ENCODE measurements at regions not wholly inside any gene's neighbourhood (a gene's known extent, or its start where the extent isn't known, plus 50 kb on each side); places are given as distances from the start of the nearest gene placed in this dataset.

DNA sequence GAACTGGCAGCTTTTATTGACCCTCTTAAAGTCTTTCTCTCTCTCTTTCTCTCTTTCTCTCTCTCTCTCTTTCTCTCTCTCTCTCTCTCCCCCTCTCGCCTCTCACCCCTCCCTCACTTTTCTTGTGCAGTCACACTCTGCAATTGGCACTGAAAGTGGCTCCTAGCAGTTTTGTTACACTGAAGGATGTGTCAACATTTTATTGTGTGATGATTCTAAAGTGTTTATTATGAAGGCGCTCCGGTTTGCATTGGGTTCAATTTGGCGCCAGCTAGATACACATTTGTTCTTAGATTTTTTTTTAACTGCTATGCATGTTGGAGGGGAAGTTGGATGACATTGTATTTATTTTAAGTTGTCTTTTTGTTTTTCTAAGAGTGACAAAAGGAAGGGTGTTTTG, 64.0 kb upstream of the CHRM3 start:
- DNase-seq (ENCODE audit: low read depth in 3 of 3, low spot score in 2 of 3): no peak

GRCh38 chr1:239321877-239322276, 64.5 kb upstream of the CHRM3 start:
- DNase-seq (ENCODE audit: low read depth in 3 of 3, low spot score in 2 of 3): no peak

DNA sequence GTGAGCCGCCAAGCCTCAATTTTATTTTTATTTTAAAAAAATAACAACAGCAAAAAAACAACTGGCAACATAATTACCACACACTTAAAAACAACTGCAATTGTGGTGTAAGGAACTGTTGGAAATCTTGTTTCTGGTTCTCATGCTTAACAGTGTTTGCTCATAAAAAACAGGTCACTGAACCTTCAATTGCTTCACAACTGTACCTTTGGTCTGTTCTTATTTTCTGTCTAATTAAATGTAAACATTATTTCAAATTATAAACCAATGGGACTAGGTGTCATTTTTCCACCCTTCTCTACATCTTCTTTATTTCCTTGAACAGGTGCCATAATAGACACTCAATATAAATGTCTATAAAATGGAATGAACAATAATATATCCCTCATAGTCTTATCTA, 68.4 kb upstream of the CHRM3 start:
- DNase-seq (ENCODE audit: low read depth in 3 of 3, low spot score in 2 of 3): no peak

DNA sequence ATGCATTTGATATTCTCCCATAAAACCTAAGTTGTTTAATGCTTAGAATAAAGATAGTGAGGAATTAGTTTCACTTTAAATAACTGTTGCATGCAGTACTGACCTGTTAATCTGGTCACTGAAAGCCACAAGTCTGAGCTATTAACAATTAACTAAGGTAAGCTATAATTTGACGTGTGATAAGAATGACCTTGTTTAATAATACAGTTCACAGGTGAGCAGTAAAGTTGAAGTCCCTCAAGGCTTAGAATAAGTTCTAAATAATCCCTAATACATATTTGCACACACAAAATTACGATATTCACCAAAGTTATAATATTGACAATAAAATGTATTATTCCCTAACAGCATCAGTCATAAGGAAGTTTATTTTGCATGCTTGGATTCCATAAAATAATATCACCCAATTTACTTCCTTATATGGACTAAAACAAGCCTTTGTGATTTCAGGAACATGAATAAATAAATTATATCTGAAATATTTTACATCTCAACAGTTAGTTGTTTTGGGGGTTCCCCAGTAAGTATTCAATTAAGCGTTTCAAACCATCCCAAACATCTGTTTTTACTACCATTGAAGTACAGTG, 70.6 kb upstream of the CHRM3 start:
- DNase-seq (ENCODE audit: low read depth in 3 of 3, low spot score in 2 of 3): no peak

- DNase-seq (ENCODE audit: low read depth in 3 of 3, low spot score in 2 of 3): no peak
Observed at GRCh38 chr1:239311331-239311730, 75.0 kb upstream of the CHRM3 start.

- peak in 2 of 3 donors; percentile 7 to 26 for DNase-seq (ENCODE audit: low read depth in 3 of 3, low spot score in 2 of 3)
Observed at GRCh38 chr1:239308701-239309333, 77.6 kb upstream of the CHRM3 start.

DNA sequence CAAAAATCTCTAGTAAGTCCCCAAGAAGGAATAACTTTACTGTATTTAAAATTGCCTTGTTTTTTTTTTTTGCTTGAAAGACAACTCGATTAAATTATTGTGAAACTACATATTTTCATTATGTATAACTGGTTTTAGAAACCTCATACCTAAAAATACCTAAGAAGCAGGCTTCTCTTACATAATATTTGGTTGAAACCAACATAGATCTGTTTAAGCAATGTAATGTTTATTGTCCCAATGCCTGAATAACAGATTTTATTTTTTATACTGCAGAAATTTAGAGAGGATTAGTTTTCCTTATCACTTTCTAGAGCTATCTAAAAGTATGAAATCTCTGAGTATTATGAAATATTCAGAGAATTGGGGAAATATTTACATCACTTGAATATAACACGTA, 78.5 kb upstream of the CHRM3 start:
- no peak for DNase-seq (ENCODE audit: low read depth in 3 of 3, low spot score in 2 of 3)

- no peak for DNase-seq (ENCODE audit: low read depth in 3 of 3, low spot score in 2 of 3)
Observed at GRCh38 chr1:239306426-239306825, 79.9 kb upstream of the CHRM3 start.

- DNase-seq (ENCODE audit: low read depth in 3 of 3, low spot score in 2 of 3): no peak
Observed at GRCh38 chr1:239303289-239303688, 83.1 kb upstream of the CHRM3 start.

GRCh38 chr1:239302696-239303095, 83.7 kb upstream of the CHRM3 start:
- no peak for DNase-seq (ENCODE audit: low read depth in 3 of 3, low spot score in 2 of 3)

DNA sequence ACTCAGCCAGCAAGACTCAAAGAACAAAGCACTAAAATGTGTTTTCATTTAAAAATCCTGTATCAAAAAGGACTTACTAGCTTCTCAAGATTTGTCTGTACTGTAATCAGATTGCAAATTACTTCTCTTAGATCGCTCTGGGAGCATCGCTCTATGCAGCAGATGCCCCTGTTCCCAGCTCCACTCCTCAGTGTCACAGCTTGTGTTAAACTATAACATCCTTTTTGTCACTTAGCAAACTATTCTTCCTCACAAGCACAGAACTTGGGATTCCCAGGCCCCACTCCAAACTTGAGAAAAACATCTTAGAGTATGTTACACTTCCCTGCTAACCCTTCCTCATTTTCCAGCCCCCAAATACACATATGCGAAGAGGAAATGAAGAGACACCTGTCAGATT, 85.1 kb upstream of the CHRM3 start:
- DNase-seq (ENCODE audit: low read depth in 3 of 3, low spot score in 2 of 3): no peak

DNA sequence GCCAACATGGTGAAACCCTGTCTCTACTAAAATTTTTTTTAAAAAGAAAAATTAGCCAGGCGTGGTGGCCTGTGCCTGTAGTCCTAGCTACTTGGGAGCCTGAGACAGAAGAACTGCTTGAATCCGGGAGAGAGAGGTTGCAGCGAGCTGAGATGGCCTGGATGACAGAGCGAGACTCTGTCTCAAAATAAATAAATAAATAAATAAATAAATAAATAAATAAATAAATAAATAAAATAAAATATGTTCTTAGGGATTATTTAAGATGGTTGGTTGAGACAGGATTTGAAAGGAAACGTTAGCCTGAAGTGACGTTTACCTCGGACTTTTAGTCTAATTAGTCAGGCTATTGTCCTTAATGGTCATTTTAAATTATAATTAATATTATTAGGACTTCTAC, 88.5 kb upstream of the CHRM3 start:
- no peak for DNase-seq (ENCODE audit: low read depth in 3 of 3, low spot score in 2 of 3)

GRCh38 chr1:239293350-239294110, 92.8 kb upstream of the CHRM3 start:
- no peak for DNase-seq (ENCODE audit: low read depth in 3 of 3, low spot score in 2 of 3)

GRCh38 chr1:239288820-239289554, 97.4 kb upstream of the CHRM3 start:
- DNase-seq (ENCODE audit: low read depth in 3 of 3, low spot score in 2 of 3): no peak

GRCh38 chr1:239287296-239287695, 99.1 kb upstream of the CHRM3 start:
- DNase-seq (ENCODE audit: low read depth in 3 of 3, low spot score in 2 of 3): no peak

DNA sequence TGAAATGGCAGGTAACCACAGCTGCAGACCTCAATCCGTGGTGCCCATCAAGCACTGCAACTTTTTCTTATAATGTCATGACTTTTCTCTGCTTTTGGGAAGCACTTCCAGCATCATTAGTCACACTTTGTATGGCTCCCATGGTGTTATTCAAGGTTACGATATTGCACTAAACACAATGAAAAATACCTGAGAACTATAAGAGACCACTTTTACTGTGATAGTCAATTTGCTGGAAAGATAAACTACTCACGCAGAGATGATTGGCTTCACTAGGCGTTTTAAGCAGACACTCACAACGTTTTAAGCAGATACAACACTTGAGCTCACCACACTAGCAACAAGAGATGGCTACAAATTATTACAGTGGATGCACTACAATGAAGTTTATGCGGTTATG, 103.2 kb upstream of the CHRM3 start:
- no peak for DNase-seq (ENCODE audit: low read depth in 3 of 3, low spot score in 2 of 3)

GRCh38 chr1:239282411-239282810, 104.0 kb upstream of the CHRM3 start:
- DNase-seq (ENCODE audit: low read depth in 3 of 3, low spot score in 2 of 3): no peak

DNA sequence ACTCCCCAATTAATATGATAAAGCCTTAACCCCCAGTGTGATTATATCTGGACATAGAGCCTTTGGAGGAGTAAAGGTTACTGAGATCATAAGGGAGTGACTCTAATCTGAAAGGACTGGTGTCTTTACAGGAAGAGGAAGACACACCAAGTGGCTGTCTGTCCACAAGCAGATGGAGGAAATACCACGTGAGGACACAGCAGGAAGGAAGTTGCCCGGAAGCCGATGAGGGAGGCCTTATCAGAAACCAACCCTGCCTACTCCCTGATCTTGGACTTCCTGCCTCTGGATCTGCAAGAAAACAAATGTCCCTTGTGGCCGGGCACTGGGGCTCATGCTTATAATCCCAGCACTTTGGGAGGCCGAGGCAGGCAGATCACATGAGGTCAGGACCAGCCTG, 110.3 kb upstream of the CHRM3 start:
- no peak for DNase-seq (ENCODE audit: low read depth in 3 of 3, low spot score in 2 of 3)

DNA sequence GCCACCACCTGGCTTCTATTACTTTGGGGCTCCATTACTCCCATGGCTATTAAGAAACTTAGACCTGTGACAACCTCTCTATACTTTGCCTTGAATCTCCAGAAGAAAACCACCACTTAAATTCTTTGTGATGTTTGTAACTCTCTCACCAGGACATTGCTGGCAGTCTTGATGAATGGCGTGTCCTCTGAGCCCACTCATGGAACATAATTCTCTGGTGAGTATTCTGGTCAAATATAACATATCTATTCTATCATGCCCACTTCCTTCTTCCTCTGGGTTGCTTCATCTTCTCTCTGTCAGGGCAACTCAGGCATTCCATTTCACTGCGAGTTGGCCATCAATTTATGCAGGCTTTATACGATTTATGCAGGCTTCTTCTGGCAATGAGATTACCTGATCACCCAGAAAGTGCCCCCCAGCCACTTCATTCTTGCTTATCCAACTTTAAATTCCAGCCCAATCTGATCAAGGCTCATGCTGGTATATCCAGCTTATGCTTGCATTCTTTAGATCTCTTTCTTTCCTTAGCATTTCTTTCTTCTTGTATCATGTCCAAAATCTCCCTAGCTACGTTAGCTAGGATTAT, 112.0 kb upstream of the CHRM3 start:
- no peak for DNase-seq (ENCODE audit: low read depth in 3 of 3, low spot score in 2 of 3)

GRCh38 chr1:239270509-239270908, 115.9 kb upstream of the CHRM3 start:
- DNase-seq (ENCODE audit: low read depth in 3 of 3, low spot score in 2 of 3): no peak

GRCh38 chr1:239269706-239270105, 116.7 kb upstream of the CHRM3 start:
- no peak for DNase-seq (ENCODE audit: low read depth in 3 of 3, low spot score in 2 of 3)
